ENCODE measurements at regions not wholly inside any gene's neighbourhood (a gene's known extent, or its start where the extent isn't known, plus 50 kb on each side); places are given as distances from the start of the nearest gene placed in this dataset.

DNA sequence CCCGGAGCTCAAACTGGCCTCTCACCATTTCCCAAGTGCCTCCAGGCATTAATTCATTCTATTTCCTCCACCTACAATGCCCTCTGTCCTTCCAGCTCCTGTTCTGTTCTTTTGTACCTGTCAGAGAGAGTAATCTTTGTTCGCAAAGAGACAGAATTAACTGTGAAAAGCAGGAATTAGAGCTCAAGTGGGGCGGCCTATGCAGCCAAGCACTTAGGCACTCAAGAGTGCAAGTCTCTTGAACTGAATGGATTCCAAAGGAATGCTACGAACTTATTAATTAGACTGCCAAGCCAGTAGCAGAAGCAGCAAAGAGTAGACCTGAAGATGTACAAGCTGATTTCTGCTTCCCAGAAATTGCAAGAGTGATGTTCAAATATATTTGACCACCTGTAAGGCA lies 338.3 kb upstream of the AUTS2 start:
- no peak for DNase-seq
- H3K27ac Mint-ChIP-seq = no peak overlapping the region
- TF ChIP-seq, protein P1, sequence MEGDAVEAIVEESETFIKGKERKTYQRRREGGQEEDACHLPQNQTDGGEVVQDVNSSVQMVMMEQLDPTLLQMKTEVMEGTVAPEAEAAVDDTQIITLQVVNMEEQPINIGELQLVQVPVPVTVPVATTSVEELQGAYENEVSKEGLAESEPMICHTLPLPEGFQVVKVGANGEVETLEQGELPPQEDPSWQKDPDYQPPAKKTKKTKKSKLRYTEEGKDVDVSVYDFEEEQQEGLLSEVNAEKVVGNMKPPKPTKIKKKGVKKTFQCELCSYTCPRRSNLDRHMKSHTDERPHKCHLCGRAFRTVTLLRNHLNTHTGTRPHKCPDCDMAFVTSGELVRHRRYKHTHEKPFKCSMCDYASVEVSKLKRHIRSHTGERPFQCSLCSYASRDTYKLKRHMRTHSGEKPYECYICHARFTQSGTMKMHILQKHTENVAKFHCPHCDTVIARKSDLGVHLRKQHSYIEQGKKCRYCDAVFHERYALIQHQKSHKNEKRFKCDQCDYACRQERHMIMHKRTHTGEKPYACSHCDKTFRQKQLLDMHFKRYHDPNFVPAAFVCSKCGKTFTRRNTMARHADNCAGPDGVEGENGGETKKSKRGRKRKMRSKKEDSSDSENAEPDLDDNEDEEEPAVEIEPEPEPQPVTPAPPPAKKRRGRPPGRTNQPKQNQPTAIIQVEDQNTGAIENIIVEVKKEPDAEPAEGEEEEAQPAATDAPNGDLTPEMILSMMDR (IDR thresholded peaks at IDR 0.05) = no peak
- H3K36me3 ChIP-seq (ENCODE audit: control insufficient read depth, insufficient read depth, low read length) = no peaks in the 10 kb centered on the region
- ATAC-seq = no peak
- no peaks in the 10 kb centered on the region for H3K4me1 Mint-ChIP-seq
- no peaks in the 10 kb centered on the region for H3K9me3 ChIP-seq (ENCODE audit: control insufficient read depth, insufficient read depth, low read length)
- H3K4me3 Mint-ChIP-seq = no peak overlapping the region
- peaks cover 6 to 7% of the 10 kb centered on the region in 2 donors for H3K9me3 Mint-ChIP-seq
- no peaks in the 10 kb centered on the region for H3K4me1 ChIP-seq (ENCODE audit: control insufficient read depth, insufficient read depth, low read length)
- no peak overlapping the region for H3K4me3 ChIP-seq (ENCODE audit: low read length)
- intact Hi-C loops (cut with micrococcal nuclease) = no loop called here
- 88% methylated on average over 4 of the region's 4 CpGs for WGBS (ENCODE audit: insufficient coverage)
- no peaks in the 10 kb centered on the region for H3K27me3 ChIP-seq (ENCODE audit: control insufficient read depth, insufficient read depth, low read length)
- peaks cover 0 to 7% of the 10 kb centered on the region in 2 donors for H3K27me3 Mint-ChIP-seq (ENCODE audit: low read depth in 2 of 2)
- no peak overlapping the region for H3K27ac ChIP-seq (ENCODE audit: low read length)
- H3K36me3 Mint-ChIP-seq = no peaks in the 10 kb centered on the region

DNA sequence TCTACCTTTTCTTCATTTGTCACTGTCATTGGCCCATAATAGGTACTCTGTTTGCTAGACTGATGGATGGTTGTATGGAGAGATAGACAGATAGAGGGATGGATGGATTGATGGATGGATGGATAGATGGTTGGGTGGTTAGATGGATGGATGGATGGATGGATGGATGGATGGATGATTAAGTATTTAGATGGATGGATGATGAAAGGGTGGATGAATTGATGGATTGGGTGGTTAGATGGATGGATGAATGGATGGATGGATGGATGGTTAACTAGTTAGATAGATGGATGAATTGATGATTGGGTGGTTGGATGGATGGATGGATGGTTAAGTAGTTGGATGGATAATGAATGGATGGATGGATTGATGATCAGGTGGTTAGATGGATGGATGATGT lies 334.7 kb upstream of the AUTS2 start:
- Mint-ChIP-seq H3K4me1 (no peaks in the 10 kb centered on the region), H3K4me3 (no peak overlapping the region), H3K36me3 (no peaks in the 10 kb centered on the region), H3K27ac (no peak overlapping the region), H3K9me3 (no peaks in the 10 kb centered on the region), H3K27me3 (ENCODE audit: low read depth in 2 of 2) (no peaks in the 10 kb centered on the region)
- intact Hi-C loops (cut with micrococcal nuclease) = no loop called here
- Histone ChIP-seq H3K27me3 (ENCODE audit: control insufficient read depth, insufficient read depth, low read length) (no peaks in the 10 kb centered on the region), H3K27ac (ENCODE audit: low read length) (no peak overlapping the region), H3K4me1 (ENCODE audit: control insufficient read depth, insufficient read depth, low read length) (no peaks in the 10 kb centered on the region), H3K9me3 (ENCODE audit: control insufficient read depth, insufficient read depth, low read length) (no peaks in the 10 kb centered on the region), H3K36me3 (ENCODE audit: control insufficient read depth, insufficient read depth, low read length) (no peaks in the 10 kb centered on the region), H3K4me3 (ENCODE audit: low read length) (no peak overlapping the region)
- TF ChIP-seq, protein P1 (IDR thresholded peaks at IDR 0.05) = no peak
- DNase-seq (no peak), ATAC-seq (no peak)

DNA sequence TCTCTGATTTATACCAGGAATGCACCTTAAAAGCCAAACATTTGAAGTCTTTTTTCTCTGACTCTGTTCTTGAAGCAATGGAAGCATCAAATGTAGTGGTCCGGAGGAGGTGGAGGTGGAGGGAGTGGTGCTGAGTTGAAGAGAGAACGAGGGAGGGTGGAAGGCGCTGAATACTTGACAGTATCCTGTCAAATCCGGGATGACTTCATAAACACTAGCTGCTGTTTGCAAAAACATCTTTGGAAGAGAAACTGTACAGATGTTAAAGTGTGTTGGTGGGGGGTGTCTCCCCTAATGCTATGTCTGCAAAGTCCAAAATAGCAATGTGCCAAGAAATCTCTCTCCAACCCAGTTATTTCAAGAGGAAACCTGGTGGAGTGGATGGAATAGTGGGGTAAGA lies 328.5 kb upstream of the AUTS2 start:
- Mint-ChIP-seq H3K36me3 (no peaks in the 10 kb centered on the region), H3K27ac (no peak overlapping the region), H3K4me1 (no peaks in the 10 kb centered on the region), H3K27me3 (ENCODE audit: low read depth in 2 of 2) (no peaks in the 10 kb centered on the region), H3K4me3 (no peak overlapping the region), H3K9me3 (peaks cover 0 to 2% of the 10 kb centered on the region in 2 donors)
- DNase-seq = no peak
- Histone ChIP-seq H3K27me3 (ENCODE audit: control insufficient read depth, insufficient read depth, low read length) (no peaks in the 10 kb centered on the region), H3K9me3 (ENCODE audit: control insufficient read depth, insufficient read depth, low read length) (no peaks in the 10 kb centered on the region), H3K36me3 (ENCODE audit: control insufficient read depth, insufficient read depth, low read length) (no peaks in the 10 kb centered on the region), H3K27ac (ENCODE audit: low read length) (no peak overlapping the region), H3K4me3 (ENCODE audit: low read length) (no peak overlapping the region), H3K4me1 (ENCODE audit: control insufficient read depth, insufficient read depth, low read length) (no peaks in the 10 kb centered on the region)
- WGBS (ENCODE audit: insufficient coverage) = 84% methylated on average over 4 of the region's 4 CpGs
- intact Hi-C loops (cut with micrococcal nuclease) = no loop called here
- TF ChIP-seq, protein P1 (IDR thresholded peaks at IDR 0.05) = no peak
- ATAC-seq = no peak

DNA sequence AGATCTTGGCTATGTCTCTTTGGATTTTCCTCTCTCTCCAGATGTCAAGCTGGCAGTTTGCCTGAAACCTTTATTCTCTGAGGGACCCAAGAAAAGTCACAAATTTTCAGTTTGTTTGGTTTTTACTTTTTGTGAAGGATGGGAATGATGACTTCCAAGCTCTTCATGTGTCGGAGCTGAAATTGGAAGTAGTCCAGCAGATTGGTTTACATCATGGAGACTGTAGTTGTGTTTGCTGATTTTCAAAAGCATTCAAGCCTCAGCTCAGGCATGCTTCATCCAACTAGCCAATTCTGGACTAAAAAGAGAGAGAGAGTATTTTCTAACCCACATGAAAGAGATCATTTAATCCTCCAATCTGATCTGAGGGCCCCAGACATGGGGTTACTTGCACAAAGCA lies 326.2 kb upstream of the AUTS2 start:
- intact Hi-C loops (cut with micrococcal nuclease) = no loop called here
- ATAC-seq (no peak), DNase-seq (no peak)
- TF ChIP-seq, protein P1 (IDR thresholded peaks at IDR 0.05) = no peak
- Histone ChIP-seq H3K36me3 (ENCODE audit: control insufficient read depth, insufficient read depth, low read length) (no peaks in the 10 kb centered on the region), H3K27me3 (ENCODE audit: control insufficient read depth, insufficient read depth, low read length) (no peaks in the 10 kb centered on the region), H3K27ac (ENCODE audit: low read length) (no peak overlapping the region), H3K4me3 (ENCODE audit: low read length) (no peak overlapping the region), H3K4me1 (ENCODE audit: control insufficient read depth, insufficient read depth, low read length) (no peaks in the 10 kb centered on the region), H3K9me3 (ENCODE audit: control insufficient read depth, insufficient read depth, low read length) (no peaks in the 10 kb centered on the region)
- Mint-ChIP-seq H3K4me3 (no peak overlapping the region), H3K4me1 (no peaks in the 10 kb centered on the region), H3K27ac (no peak overlapping the region), H3K36me3 (no peaks in the 10 kb centered on the region), H3K9me3 (peaks cover 0 to 2% of the 10 kb centered on the region in 2 donors), H3K27me3 (ENCODE audit: low read depth in 2 of 2) (no peaks in the 10 kb centered on the region)
- WGBS (ENCODE audit: insufficient coverage) = 71% methylated on average over 1 of the region's 1 CpG

All from natural killer cell (primary cell).